GM19463 (cell line): ENCODE measurements at regions not wholly inside any gene's neighbourhood (a gene's known extent, or its start where the extent isn't known, plus 50 kb on each side); places are given as distances from the start of the nearest gene placed in this dataset.
"Not testable (repeated sequence)": the region's sequence is repeated elsewhere in the genome, so short reads cannot be mapped to it uniquely, and the experiment has no call there.

Experiments
- ATAC-seq: cut with Tn5 transposase; IDR thresholded peaks from one replicate; pipeline ENCODE4 v1.9.1; 2021; ENCODE audit warnings: mild to moderate bottlenecking, moderate library complexity; ENCODE audit not compliant: unreplicated experiment

DNA sequence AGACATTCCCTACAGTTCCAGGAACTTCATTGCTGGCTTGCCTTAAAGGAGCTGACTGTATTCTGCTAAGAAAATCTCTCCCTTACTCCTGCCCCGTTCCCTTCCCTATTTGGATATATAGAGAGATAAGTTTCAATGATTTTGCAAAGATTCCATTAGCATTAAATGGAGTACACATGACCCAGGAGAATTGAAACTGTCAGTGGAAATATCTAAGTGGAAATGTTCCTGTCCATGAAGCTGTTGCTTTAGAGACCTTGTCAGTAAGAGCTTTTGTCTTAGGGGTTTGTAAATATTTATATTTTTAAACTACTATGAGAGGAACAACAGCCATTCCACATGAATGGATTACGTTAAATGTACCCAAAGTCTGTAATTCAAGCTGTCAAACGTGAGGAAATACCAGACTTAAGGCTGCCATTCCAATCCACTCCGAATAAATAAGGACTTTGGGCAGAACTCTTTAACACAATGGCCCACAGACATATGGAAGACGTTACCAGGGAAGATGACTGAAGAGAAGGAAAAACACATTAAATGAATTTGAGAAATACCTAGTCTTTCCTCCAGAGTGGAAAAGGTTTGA lies 387.1 kb upstream of the PAPPA start:
- ATAC-seq = no peak

- ATAC-seq = no peak
Measured at GRCh38 chr9:115770521-115770920, 383.1 kb upstream of the PAPPA start.

DNA sequence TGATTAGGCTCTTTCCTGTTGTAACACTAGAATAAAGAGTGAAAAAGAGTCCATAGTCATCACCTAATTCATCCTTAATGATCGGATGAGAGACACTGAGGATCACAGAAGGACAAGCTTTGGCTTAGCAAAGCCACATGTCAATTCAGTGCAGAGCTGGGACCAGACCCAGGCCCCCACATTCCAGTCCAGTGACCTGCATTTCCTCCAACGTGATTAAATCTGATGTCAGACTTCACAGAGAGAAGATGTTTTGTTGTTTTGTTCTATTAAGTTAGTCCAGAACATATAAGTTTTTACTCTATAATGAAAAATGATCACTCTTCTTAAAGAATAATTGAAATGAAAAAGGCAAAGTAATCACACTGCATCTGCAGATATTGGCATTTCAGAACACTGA lies 377.9 kb upstream of the PAPPA start:
- ATAC-seq = no peak

DNA sequence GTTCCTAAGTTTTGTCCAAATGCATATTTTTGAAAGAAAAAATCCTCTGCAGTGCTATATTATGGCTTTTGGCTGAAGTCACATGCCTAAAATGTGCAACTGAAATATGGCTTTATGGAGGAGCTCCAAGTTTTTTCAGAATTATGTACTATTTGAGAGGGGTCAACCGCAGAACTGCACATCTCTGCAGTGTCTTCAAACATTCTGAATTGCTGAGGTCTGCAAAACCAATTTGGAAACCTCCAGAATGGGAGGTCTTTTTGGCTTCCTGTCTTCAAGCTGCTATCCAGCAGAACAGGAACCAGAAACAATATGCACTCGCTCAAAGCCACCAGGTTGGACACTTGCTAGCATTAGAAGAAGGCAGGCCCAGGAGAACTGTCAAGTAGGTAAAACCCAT lies 376.0 kb upstream of the PAPPA start:
- no peak for ATAC-seq

DNA sequence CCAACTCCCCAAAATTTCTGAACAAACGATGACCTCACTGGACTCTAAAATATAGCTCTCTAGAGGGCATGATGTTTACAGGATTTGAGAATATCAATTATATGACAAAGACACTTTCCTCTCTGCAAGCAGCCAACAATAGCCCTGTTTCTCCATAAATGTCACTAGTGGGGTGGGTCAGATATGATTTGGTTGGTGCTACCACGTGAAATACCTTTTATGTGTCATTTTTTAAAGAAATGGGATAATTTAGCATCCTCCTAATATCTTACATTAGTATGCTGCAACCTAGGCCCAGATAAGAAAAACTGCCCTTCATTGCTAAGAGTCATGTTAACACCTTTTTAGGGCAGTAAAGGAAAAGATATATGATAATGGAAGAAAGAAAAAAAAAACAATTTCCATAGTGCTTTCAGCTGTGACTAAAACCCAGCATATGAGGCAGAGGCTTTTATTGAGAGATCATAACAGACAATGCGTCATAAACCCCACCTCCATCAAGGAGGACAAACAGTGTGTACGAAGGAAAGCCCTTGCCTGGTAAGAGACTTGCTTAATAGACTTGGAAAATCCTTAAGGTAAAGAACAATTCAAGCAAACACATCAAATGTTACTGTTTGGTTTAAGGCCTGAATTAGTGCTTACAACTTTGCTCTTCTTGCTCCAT lies 372.4 kb upstream of the PAPPA start:
- ATAC-seq = no peak

DNA sequence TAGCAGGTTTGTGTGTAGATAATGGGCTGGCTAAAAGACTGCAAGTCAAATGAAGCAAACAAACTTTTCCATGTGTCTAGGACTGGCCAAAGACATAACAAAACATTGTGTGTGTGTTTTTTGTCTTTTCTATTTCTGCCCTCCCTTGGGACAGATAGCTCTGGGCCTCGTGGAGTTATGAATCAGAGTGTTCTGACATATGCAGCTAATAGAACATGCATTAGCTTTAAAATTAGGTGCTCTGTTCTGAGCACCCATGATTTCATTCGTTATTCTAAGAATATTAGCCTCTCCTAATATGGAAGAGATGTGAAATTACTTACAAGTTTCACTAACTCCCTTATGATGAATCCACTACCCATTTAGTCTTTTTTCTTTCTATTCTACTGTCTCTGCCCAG lies 367.3 kb upstream of the PAPPA start:
- no peak for ATAC-seq

DNA sequence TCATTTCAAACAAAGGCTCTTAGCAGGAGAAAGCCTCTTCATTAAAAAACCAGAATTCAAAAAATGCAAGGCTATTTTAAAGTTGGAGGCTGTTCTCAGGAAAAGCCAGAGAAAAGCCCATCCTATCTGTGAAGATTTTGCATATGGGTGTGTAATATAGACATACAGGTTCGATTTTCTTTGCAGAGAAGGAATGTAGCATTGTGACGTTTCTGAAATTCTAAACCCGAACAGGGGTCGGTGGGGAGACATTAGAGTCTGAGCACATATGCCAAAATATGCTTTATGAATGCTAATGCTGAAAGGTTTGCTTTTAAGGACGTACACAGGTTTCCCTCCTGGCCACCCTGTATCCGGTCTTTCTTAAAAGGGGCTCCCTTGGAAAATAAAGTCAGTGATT lies 363.1 kb upstream of the PAPPA start:
- no peak for ATAC-seq

DNA sequence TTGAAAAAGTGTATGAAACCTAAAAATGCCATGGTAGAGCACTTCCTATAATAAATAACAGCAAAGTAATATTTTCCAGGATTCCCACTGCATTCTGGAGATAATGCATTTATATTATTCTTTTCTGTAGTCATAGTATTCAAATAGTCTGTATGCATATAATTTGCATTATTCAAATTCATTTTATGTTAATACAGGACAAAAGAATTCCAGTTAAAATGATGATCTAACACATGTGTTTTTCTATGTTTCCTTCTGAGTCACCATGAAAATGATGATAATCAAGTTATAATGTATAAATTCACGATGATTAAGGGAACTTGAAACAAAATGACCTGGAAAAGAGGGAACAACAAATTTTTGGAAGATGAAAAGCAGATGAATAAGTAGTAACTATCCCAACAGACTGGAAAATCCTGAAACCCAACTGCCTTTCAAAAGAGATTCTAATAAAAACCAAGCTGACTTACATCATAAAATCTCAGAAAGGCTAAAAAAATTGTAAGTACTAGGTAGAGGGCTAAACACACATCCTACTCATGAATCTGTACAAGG lies 358.6 kb upstream of the PAPPA start:
- ATAC-seq = no peak

DNA sequence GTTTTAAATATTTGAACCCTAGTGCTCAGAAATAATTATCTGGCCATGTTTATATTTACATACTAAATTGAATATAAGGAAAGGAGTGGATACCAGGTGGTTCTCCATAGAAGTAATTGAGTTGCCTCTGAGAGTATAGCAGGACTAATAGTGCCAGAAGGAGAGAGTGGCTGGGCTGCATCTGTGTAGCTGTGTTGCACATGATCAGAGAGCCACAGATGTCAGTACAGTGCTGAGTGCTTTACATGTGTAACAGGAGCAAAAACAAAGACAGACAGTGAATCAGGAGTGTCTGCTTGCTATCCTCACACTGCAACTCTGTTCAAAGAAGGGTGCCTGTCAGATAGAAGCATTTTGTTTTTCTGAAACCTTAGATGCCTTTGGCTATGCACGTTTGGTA lies 353.9 kb upstream of the PAPPA start:
- ATAC-seq = no peak

GRCh38 chr9:115804206-115804605 lies 349.4 kb upstream of the PAPPA start:
- no peak for ATAC-seq

GRCh38 chr9:115808108-115808507 lies 345.5 kb upstream of the PAPPA start:
- ATAC-seq = no peak

- ATAC-seq = no peak
Measured at GRCh38 chr9:115808695-115809094, 344.9 kb upstream of the PAPPA start.

DNA sequence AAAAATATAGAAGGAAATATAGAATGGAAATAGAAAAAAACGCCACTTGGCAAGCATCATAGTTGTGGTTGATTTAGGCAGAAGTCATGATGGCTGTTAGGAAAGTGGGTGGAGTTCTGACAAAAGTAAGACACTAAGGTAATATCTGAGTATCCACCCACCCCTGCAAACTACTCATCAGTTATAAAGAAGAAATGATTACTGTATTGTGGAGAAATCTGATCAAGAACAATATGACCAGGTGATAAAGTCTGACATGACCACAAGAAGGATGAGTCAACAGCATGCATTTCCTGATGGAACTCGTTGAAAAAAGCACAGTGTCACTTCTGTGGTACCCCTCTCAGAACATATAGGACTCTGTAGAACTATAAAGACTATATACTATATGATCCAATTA lies 343.4 kb upstream of the PAPPA start:
- no peak for ATAC-seq

DNA sequence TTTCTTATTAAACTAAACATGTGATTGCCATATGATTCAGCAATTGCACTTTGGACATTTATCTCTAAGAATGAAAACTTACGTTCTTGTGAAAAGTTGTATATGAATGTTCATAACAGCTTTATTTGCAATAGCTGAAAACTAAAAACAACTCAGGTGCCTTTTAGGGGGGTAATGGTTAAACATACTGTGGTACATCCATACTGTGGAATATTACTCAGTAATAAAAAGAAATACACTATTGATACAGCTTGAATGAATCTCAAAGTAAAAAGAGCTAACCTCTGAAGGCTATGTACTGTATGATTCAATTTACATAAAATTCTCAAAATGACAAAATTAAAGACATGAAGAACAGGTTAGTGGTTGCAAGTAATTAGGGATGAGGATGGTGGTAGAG lies 339.5 kb upstream of the PAPPA start:
- ATAC-seq = no peak

DNA sequence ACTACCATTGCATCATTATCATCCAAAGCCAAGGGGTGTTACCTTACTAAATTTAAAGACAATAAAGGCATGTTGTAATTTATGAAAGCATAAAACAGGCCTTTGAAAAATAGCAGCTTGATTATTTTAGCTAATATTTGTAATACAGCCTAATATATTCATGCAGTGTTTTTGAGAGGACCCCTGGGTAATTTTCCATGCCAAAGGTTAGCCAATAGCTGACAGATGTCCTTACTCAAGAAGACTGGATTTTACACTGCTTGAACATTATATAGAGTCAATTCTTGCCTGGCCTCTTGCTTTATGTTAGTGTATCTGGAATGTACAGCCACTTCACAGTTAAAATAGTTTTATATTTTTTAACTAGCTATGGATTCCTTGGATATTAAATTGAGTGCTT lies 337.8 kb upstream of the PAPPA start:
- no peak for ATAC-seq

- not testable (repeated sequence) for ATAC-seq
Measured at GRCh38 chr9:115818651-115819050, 334.9 kb upstream of the PAPPA start.

DNA sequence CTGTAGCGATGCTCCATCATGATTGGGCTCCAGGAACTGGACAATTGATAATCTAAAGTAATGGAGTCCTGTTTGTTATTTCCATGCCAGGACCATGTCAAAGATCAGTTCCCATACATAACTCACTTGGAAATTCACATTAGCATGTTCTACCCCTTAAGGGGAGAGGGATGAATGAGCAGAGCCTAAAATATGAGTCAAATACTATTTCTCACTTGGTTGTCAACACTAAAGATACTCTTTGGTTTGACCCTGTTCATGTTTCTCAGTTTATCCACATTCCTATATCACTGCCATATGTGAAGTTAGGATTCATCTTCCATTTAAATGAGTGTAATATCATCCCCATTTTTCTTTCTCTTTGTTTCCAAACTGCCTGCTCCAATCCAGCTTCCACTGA lies 321.6 kb upstream of the PAPPA start:
- ATAC-seq = no peak

DNA sequence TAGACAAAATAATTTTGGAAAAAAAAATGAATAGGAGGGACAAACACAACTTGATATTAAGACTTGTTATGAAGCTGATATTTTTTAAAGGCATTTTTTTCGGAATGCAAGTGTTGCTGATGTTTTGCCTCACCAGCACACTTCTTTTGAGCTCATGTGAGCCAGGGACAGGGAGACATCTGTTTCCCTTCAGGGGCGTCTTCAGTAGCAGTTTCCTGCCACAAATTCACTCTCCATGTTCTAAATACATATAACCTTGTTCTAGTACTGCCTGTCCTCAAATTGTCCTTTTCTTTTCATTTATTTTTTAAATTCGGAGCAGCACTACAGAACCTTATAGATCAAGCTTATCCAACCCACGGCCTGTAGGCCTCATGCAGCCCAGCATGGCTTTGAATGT lies 316.0 kb upstream of the PAPPA start:
- ATAC-seq = no peak

GRCh38 chr9:115838417-115838816 lies 315.2 kb upstream of the PAPPA start:
- ATAC-seq = no peak

DNA sequence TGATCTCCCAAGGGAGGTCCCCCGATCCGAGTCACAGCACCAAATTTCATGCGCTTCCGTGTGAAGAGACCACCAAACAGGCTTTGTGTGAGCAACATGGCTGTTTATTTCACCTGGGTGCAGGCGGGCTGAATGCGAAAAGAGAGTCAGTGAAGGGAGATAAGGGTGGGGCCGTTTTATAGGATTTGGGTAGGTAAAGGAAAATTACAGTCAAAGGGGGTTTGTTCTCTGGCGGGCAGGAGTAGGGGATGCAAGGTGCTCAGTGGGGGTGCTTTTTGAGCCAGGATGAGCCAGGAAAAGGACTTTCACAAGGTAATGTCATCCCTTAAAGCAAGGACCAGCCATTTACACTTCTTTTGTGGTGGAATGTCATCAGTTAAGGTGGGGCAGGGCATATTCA lies 309.2 kb upstream of the PAPPA start:
- not testable (repeated sequence) for ATAC-seq

DNA sequence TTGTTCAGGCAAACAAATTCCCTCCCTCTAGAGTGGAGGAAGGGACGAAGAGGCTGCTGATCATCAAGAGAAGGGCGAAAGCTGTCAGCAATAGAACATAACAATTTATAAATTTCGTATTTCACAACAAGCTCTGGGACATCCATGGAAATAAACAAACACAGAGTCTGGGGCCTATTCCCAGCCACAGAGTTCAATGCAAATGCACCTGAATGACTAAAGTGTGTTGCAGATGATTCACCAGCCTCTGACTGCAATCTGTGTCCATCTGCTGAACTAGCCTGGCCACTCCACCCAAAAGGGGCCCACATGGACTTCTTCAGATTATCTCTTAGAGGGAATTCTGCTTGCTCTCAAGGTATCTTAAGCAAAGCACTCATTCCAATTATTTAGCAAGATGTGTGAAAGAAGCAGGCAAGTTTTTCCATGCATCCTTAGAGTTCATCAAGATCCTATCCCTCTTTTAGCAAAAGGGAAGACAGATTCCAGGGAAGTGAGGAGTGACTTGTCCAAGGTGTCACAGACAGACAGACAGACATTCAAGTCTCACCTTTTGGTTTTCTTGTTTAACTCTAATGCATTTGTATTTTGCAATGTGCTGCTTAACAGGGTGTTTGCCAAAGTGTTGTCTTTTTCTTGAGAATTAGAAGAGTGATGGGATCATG lies 307.8 kb upstream of the PAPPA start:
- no peak for ATAC-seq

GRCh38 chr9:115847216-115847615 lies 306.4 kb upstream of the PAPPA start:
- ATAC-seq = no peak
